ENCODE measurements at regions not wholly inside any gene's neighbourhood (a gene's known extent, or its start where the extent isn't known, plus 50 kb on each side); places are given as distances from the start of the nearest gene placed in this dataset.

- TF ChIP-seq POLR2AphosphoS5 (IDR thresholded peaks at IDR 0.05; ENCODE audit: insufficient read depth, low read depth, low read length) (no peak), GATA2 (IDR thresholded peaks at IDR 0.05; ENCODE audit: insufficient read depth, insufficient read length, low read depth, low read length) (no peak), EZH2 (IDR thresholded peaks at IDR 0.05; ENCODE audit: borderline replicate concordance, low read depth, low read length, severe bottlenecking) (no peak), MAX (IDR thresholded peaks at IDR 0.05; ENCODE audit: insufficient read depth, insufficient read length) (no peak), CTCF (IDR thresholded peaks at IDR 0.05; ENCODE audit: extremely low read depth in 1 of 2, insufficient read depth in 1 of 2, low read depth in 1 of 2, low read length in 2 of 2) (no peak), JUN (IDR thresholded peaks at IDR 0.05; ENCODE audit: borderline replicate concordance, insufficient read depth, insufficient read length, low read depth) (no peak)
- H3K4me3 ChIP-seq (replicated peaks in 1 of 3; ENCODE audit: insufficient read depth in 1 of 3, low read depth in 1 of 3, low read length in 3 of 3), result no peak overlapping the region
- intact Hi-C loops (cut with micrococcal nuclease) (loop anchor here (5.0 kb wide), 1 partner anchor 998 kb away; no protein-coding TSS in a partner anchor), dilution Hi-C loops (cut with MboI; ENCODE audit: extremely low pct_ligation_motif_present, low sequenced_read_pairs) (no loop called here)
- H4K20me1 ChIP-seq (replicated peaks; ENCODE audit: control insufficient read depth, extremely low read depth, insufficient read depth, low read length), result no peaks in the 10 kb centered on the region
- CTCF ChIA-PET, result no interaction called here
- H3K9me1 ChIP-seq (replicated peaks; ENCODE audit: control insufficient read depth, extremely low read depth, insufficient read depth, low read length), result no peaks in the 10 kb centered on the region
- DNase-seq (ENCODE audit: low read depth, low spot score) (no peak), FAIRE-seq (no peak)
- no peaks in the 10 kb centered on the region for H3K79me2 ChIP-seq (ENCODE audit: control insufficient read depth, insufficient read depth, low read length)
- H3K9me3 ChIP-seq (replicated peaks; ENCODE audit: control insufficient read depth, insufficient read depth, low read length), result no peaks in the 10 kb centered on the region
- H3K4me2 ChIP-seq (ENCODE audit: insufficient read depth, low read length), result no peak overlapping the region
- no TSS peak for BruUV-seq (replicated peaks)
- H3K27me3 ChIP-seq (ENCODE audit: control insufficient read depth in 2 of 2, insufficient read depth in 2 of 2, low read length in 2 of 2), result peaks cover 2 to 4% of the 10 kb centered on the region in 2 experiments
- no peaks in the 10 kb centered on the region for H3K4me1 ChIP-seq (ENCODE audit: control insufficient read depth, extremely low read depth, insufficient read depth, low read length)
- POLR2A ChIA-PET, result no interaction called here
- no peak overlapping the region for H3K27ac ChIP-seq (ENCODE audit: insufficient read depth, low read depth, low read length)
- no peaks in the 10 kb centered on the region for H3K36me3 ChIP-seq (ENCODE audit: control insufficient read depth in 2 of 2, extremely low read depth in 1 of 2, insufficient read depth in 2 of 2, low read length in 2 of 2)
- no peak overlapping the region for H3K9ac ChIP-seq (replicated peaks; ENCODE audit: extremely low read depth, insufficient read depth, low read length)
- H2AFZ ChIP-seq (ENCODE audit: low read depth, low read length), result no peak overlapping the region
Measured at GRCh38 chr10:51004776-51005175, 69.5 kb upstream of the PRKG1 start.

All from endothelial cell of umbilical vein (primary cell).